DMS153 treated with DMSO at 0.1 percent for 48 hours (cell line): ENCODE measurements at regions not wholly inside any gene's neighbourhood (a gene's known extent, or its start where the extent isn't known, plus 50 kb on each side); places are given as distances from the start of the nearest gene placed in this dataset.
"Not testable (repeated sequence)": the region's sequence is repeated elsewhere in the genome, so short reads cannot be mapped to it uniquely, and the experiment has no call there.

Experiments used
- DNase-seq: peaks from one replicate; lab custom pipeline; 2025; ENCODE audit not compliant: unreplicated experiment; lab: John Stamatoyannopoulos, UW

DNA sequence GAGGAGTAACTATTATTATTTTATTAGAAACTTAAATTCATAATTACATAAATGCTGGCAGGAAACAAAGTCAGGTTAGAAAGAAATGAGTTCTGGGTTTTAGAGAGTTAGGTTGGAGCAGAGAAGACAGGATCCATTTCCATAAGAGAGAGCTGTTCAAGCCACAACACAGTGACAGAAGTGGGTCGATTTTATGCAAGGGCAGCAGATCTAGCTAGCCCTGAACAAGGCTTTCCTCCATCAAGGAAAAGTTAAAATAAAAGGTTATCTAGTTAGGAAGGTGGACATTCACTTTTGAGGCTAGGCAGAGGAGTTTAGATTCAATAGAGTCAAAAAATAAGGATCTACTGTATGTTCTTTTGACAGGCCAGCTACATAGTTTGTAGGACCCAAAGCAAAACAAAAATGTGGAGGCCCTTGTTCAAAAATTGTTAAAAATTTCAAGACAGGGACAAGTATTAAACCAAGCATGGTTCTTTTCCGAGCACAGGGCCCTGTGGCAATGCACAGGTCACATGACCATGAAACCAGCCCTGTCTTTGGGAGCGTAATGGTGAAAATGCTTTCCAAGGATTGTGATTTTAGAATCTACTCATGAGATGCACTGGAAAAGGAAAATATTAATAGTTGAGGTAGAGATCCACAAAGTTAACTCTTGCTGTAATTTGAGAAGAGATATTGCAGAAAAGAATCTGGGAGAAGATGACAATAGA, 91.2 kb upstream of the CREB1 start:
- no peak for DNase-seq

- DNase-seq = not testable (repeated sequence)
Observed at GRCh38 chr2:207439881-207440280, 89.9 kb upstream of the CREB1 start.

DNA sequence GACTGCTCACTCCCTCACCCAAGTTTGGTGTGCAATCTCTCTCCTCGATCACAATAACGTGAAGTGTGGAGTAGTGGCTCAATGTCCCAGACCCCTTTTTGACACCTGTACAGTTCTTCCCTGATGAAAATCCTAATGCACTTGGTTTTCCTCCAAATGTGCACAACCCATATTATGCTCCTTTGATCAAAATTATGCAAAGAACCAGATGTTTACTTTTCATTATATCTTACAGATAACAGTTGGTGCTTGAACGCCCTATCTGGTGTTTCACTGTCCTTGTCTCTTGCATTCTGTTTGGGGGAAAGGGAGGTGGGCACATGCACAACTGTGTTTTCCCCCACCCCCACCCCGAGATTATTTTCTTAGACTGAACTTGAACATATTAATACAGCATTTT, 85.0 kb upstream of the CREB1 start:
- no peak for DNase-seq

- no peak for DNase-seq
Observed at GRCh38 chr2:207446653-207447052, 83.1 kb upstream of the CREB1 start.

DNA sequence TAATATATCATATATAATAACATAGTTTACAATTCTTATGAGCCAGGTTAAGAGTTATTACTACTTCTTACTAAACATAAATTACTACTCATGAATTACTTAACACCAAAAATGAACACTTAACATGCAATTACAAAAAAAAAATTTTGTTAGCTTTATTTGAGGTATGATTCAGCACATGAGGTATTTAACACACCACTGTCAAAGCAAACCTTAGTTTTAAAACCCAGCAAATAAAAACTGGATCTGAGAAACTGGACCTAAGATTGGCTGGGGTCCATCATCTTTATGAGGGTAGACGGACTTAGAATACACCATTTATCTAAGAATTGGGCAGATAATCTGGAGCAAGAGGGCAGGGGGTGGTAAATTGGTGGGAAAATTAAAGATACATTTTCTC, 81.8 kb upstream of the CREB1 start:
- DNase-seq = no peak

- DNase-seq = no peak
Observed at GRCh38 chr2:207449642-207450165, 80.1 kb upstream of the CREB1 start.

- no peak for DNase-seq
Observed at GRCh38 chr2:207450186-207450585, 79.6 kb upstream of the CREB1 start.

DNA sequence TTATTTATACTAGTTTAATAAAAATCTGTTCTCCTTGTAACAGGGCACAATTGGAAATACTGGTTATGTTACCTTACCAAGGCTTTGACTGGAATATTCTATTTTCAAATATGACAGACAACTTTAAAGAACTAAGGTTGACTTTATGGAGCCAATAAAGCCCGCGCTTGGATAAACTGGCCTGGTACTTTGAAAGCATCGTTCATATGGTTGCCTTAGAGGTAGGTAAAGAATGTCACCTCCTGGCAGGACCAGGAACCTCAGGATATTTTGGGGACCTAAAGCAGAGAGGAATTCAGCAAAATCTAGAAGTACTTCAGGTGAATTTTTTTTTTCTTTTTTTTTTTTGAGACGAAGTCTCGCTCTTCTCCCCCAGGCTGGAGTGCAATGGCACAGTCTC, 71.2 kb upstream of the CREB1 start:
- DNase-seq = no peak

- no peak for DNase-seq
Observed at GRCh38 chr2:207459990-207460757, 69.6 kb upstream of the CREB1 start.

- DNase-seq = no peak
Observed at GRCh38 chr2:207463433-207463832, 66.3 kb upstream of the CREB1 start.

DNA sequence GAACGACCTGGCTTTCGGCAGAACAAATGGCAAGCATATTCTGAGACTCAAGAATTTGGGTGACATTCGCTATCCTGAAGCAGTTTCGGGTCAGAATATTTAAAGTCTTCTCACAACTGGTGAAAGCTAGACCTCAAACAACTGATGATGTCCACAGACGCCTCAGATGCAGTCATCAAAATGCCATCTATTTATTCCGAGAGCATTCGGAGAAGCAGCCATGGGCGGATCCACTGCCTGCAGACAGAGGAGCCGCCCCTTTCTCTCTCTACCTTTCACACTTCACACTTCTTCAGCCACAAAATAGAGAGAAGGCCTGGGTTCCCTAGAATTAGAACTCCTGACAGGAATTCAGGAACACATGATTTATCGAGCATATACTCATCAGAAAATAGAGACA, 65.8 kb upstream of the CREB1 start:
- no peak for DNase-seq

DNA sequence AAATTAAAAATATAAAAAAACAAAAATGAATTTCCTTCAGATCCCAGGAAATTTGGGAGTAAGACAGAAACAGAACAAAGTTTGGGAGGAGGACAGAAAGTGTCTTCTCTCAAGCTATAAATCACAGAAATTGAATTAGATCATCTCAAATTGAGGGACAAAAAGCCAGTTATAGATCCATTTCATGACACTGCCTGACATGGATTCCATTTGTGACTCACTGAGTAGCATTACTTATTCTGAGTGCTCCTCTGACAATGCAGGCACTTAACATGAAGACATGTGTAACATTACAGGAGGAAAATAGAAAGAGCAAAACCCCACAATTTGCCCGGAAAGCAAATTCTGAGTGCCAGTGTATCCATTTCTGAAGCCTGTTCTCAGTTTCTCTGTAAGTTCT, 63.9 kb upstream of the CREB1 start:
- no peak for DNase-seq

DNA sequence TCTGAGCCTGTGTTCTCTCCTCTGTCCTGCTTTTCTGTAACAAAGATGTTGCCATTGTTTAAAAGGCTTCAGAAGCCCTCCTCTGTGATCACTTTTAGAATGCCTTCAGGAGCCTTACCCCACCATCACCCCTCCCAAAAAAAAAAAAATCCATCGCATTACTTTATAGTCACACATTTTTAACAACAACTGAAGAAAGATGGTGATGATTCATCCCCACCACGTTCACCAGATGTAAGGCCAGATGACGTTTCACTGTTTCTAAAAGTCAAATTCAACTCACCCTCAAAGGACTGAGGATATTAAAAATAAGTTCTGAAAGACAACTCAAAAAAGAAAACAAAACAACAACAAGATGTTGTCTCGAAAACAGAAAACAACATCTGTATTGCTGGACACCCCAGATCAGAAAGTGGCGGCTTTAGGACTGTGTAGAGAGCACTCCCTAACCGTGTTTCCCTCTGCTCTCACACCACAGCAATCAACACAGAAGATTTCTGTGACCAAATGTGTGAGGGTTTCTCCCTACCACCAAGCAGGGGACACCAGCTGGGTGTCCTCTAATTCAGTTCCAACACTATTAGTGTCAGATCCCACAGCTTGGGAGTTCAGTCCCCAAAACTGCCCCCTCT, 61.9 kb upstream of the CREB1 start:
- DNase-seq = no peak

GRCh38 chr2:207468488-207468887, 61.3 kb upstream of the CREB1 start:
- no peak for DNase-seq

- no peak for DNase-seq
Observed at GRCh38 chr2:207469451-207469850, 60.3 kb upstream of the CREB1 start.

- no peak for DNase-seq
Observed at GRCh38 chr2:207469943-207470729, 59.6 kb upstream of the CREB1 start.

DNA sequence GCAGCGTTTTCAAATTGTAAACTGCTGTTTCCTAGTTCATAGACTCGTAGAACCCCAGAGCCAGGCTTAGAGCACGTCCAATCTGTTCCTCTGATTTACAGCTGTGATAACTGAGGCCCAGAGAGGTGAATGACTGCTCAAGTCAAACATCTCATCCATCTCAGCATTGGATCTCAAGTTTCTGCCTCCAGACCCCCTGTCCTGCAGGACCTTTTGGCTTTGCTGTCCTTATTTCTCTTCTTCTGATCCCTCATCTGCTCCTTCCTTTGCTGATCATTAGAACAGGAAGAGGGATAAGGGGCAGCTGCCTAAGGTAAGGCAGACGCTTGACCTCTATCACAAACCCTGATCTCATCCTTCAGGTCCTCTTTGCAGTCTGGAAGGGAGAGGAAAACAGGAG, 58.5 kb upstream of the CREB1 start:
- DNase-seq = no peak

DNA sequence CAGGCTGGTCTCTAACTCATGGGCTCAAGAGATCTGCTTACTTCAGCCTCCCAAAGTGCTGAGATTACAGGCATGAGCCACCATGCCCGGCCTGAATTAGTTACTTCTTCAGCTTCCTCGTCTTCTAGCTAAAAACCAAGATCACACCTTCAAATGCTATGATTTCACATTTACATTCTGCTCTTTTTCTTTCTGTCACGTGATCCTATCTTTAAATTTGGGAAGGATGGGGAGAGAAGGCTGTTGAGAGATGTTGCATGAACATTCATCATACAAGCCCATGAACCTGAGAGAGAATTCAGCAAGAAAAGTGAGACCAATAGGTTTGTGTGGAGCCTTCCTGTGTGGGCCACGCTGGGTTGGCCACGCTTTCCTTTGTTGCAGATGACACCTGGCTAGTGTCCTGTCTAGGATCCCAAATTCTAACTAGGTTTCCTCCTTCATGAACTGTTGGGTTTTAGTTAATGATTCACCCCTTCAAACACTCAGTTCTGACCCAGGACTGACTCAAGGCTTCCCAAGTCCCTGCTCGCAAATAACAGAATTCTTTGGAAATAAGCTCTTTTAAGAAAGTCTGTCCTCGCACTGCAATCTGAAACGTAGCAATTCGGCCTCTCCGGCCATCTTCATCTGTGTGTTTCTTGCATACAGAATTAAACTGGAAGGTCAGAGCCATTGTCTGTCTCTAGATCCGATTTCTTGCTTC, 57.3 kb upstream of the CREB1 start:
- no peak for DNase-seq

- peak; percentile 84 for DNase-seq
Observed at GRCh38 chr2:207473049-207473930, 56.5 kb upstream of the CREB1 start.

- no peak for DNase-seq
Observed at GRCh38 chr2:207473931-207474235, 55.9 kb upstream of the CREB1 start.
